Astrocyte of the cerebellum (primary cell): ENCODE measurements at regions not wholly inside any gene's neighbourhood (a gene's known extent, or its start where the extent isn't known, plus 50 kb on each side); places are given as distances from the start of the nearest gene placed in this dataset.

Source experiments
- DNase-seq: peaks from one replicate; pipeline ENCODE4 v3.0.0-alpha.2; 2011; ENCODE audit warnings: low read depth
- H3K4me3 ChIP-seq: 2 replicates; pipeline ENCODE4 v1.5.1; 2011; ENCODE audit warnings: mild to moderate bottlenecking, low read depth, low read length, moderate library complexity
- CTCF ChIP-seq: IDR thresholded peaks from 2 replicates; pipeline ENCODE4 v1.5.1; 2012; ENCODE audit warnings: low read length, low read depth, moderate library complexity, mild to moderate bottlenecking; ENCODE audit errors: missing control alignments
- in situ Hi-C: cut with HindIII; loops from 2 replicates; pipeline ENCODE4 v1.10.0; 2017; ENCODE audit warnings: low sequenced_read_pairs

GRCh38 chr12:91506452-91506851 lies 323.8 kb upstream of the DCN start:
- no peak for DNase-seq
- no peak overlapping the region for H3K4me3 ChIP-seq
- TF ChIP-seq CTCF: no peak
- in situ Hi-C loops: no loop called here

- no peak for TF ChIP-seq CTCF
- no peak overlapping the region for H3K4me3 ChIP-seq
- no peak for DNase-seq
- in situ Hi-C loops: no loop called here
These were observed 322.4 kb upstream of the DCN start for GRCh38 chr12:91505006-91505405.

- H3K4me3 ChIP-seq: no peak overlapping the region
- in situ Hi-C loops: no loop called here
- no peak for TF ChIP-seq CTCF
- DNase-seq: no peak
These were observed 319.6 kb upstream of the DCN start for GRCh38 chr12:91502208-91502607.

GRCh38 chr12:91496337-91496736 lies 313.7 kb upstream of the DCN start:
- H3K4me3 ChIP-seq: no peak overlapping the region
- no peak for TF ChIP-seq CTCF
- DNase-seq: no peak
- in situ Hi-C loops: no loop called here

GRCh38 chr12:91493308-91493707 lies 310.7 kb upstream of the DCN start:
- no peak for TF ChIP-seq CTCF
- H3K4me3 ChIP-seq: no peak overlapping the region
- in situ Hi-C loops: no loop called here
- no peak for DNase-seq

- no peak for TF ChIP-seq CTCF
- in situ Hi-C loops: no loop called here
These were observed 310.0 kb upstream of the DCN start for GRCh38 chr12:91492648-91493047.

More at GRCh38 chr12:91492648-91493047, 310.0 kb upstream of the DCN start:
- DNase-seq: no peak
- H3K4me3 ChIP-seq: no peak overlapping the region
